ENCODE measurements at regions not wholly inside any gene's neighbourhood (a gene's known extent, or its start where the extent isn't known, plus 50 kb on each side); places are given as distances from the start of the nearest gene placed in this dataset.

- ChIA-PET POLR2A (no interaction called here), CTCF (no interaction called here)
- DNase-seq (ENCODE audit: extremely low spot score): no peak
- no peak for TF ChIP-seq CTCF (IDR thresholded peaks at IDR 0.05; ENCODE audit: control extremely low read depth, extremely low read depth, low read depth, missing control alignments)
These were observed 227.4 kb downstream of the HS3ST1 start for GRCh38 chr4:11201256-11201655.

- no peak for TF ChIP-seq CTCF (IDR thresholded peaks at IDR 0.05; ENCODE audit: control extremely low read depth, extremely low read depth, low read depth, missing control alignments)
- no peak for DNase-seq (ENCODE audit: extremely low spot score)
- POLR2A ChIA-PET: no interaction called here
- CTCF ChIA-PET: interaction anchor here (1.1 kb wide), 1 partner anchor 17 kb away, joined by 3 read pairs; no protein-coding TSS in a partner anchor
These were observed 230.0 kb downstream of the HS3ST1 start for GRCh38 chr4:11198516-11199305.

- POLR2A ChIA-PET: no interaction called here
- CTCF ChIA-PET: no interaction called here
- no peak for TF ChIP-seq CTCF (IDR thresholded peaks at IDR 0.05; ENCODE audit: control extremely low read depth, extremely low read depth, low read depth, missing control alignments)
- DNase-seq (ENCODE audit: extremely low spot score): no peak
These were observed 230.9 kb downstream of the HS3ST1 start for GRCh38 chr4:11197631-11198341.

GRCh38 chr4:11196927-11197522, 231.7 kb downstream of the HS3ST1 start:
- ChIA-PET CTCF (no interaction called here), POLR2A (no interaction called here)
- no peak for TF ChIP-seq CTCF (IDR thresholded peaks at IDR 0.05; ENCODE audit: control extremely low read depth, extremely low read depth, low read depth, missing control alignments)
- DNase-seq (ENCODE audit: extremely low spot score): no peak

GRCh38 chr4:11194431-11194830, 234.3 kb downstream of the HS3ST1 start:
- ChIA-PET CTCF (interaction anchor here (0.9 to 1.3 kb wide), 2 partner anchors 13 to 19 kb away, joined by 3 read pairs; no protein-coding TSS in a partner anchor), POLR2A (no interaction called here)
- TF ChIP-seq CTCF (IDR thresholded peaks at IDR 0.05; ENCODE audit: control extremely low read depth, extremely low read depth, low read depth, missing control alignments): no peak
- no peak for DNase-seq (ENCODE audit: extremely low spot score)

GRCh38 chr4:11189756-11190155, 238.9 kb downstream of the HS3ST1 start:
- TF ChIP-seq CTCF (IDR thresholded peaks at IDR 0.05; ENCODE audit: control extremely low read depth, extremely low read depth, low read depth, missing control alignments): no peak
- CTCF ChIA-PET: interaction anchor here (1.1 to 1.5 kb wide), 2 partner anchors 14 to 96 kb away, joined by 3 read pairs; no protein-coding TSS in a partner anchor
- POLR2A ChIA-PET: no interaction called here
- no peak for DNase-seq (ENCODE audit: extremely low spot score)
